GM23338 (cell line): ENCODE measurements at regions not wholly inside any gene's neighbourhood (a gene's known extent, or its start where the extent isn't known, plus 50 kb on each side); places are given as distances from the start of the nearest gene placed in this dataset.

ENCODE experiments used
- ATAC-seq: fragments of 200-7000 bp; cut with Tn5 transposase; 3 replicates; pipeline ENCODE4 v1.9.1; 2020
- DNase-seq: peaks from one replicate; pipeline ENCODE4 v3.0.0-alpha.2; 2015; ENCODE audit warnings: low spot score
- H2AFZ ChIP-seq: fragments of 200-600 bp; sonication (generic); 2 replicates; pipeline ENCODE4 v1.8.0; 2016; ENCODE audit warnings: antibody characterized with exemption, mild to moderate bottlenecking, moderate library complexity
- H3F3A ChIP-seq: fragments of 200-600 bp; sonication (generic); replicated peaks from 2 replicates; pipeline ENCODE4 v1.8.0; 2017; ENCODE audit warnings: antibody characterized with exemption, mixed run types, low read depth
- H3K27ac ChIP-seq: fragments of 200-600 bp; sonication (generic); 2 replicates; pipeline ENCODE4 v1.6.1; 2016; ENCODE audit warnings: low read depth
- H3K27me3 ChIP-seq: fragments of 200-600 bp; sonication (generic); 2 replicates; pipeline ENCODE4 v1.8.0; 2016; ENCODE audit warnings: mild to moderate bottlenecking, mixed run types, moderate library complexity; ENCODE audit not compliant: insufficient read depth
- H3K36me3 ChIP-seq: fragments of 200-600 bp; sonication (generic); 2 replicates; pipeline ENCODE4 v1.8.0; 2016; ENCODE audit warnings: mild to moderate bottlenecking; ENCODE audit not compliant: insufficient read depth
- H3K4me1 ChIP-seq: fragments of 200-600 bp; sonication (generic); 2 replicates; pipeline ENCODE4 v1.8.0; 2016; ENCODE audit warnings: mild to moderate bottlenecking, moderate library complexity; ENCODE audit not compliant: insufficient read depth
- H3K4me2 ChIP-seq: fragments of 200-600 bp; sonication (generic); 2 replicates; pipeline ENCODE4 v1.7.1; 2017; ENCODE audit warnings: mixed run types
- H3K4me3 ChIP-seq: fragments of 200-600 bp; sonication (generic); 2 replicates; pipeline ENCODE4 v1.6.1; 2016; ENCODE audit warnings: mixed run types
- H3K79me2 ChIP-seq: fragments of 200-600 bp; sonication (generic); replicated peaks from 2 replicates; pipeline ENCODE4 v1.8.0; 2017; ENCODE audit warnings: mild to moderate bottlenecking; ENCODE audit not compliant: insufficient read depth
- H3K9me2 ChIP-seq: fragments of 200-600 bp; sonication (generic); 2 replicates; pipeline ENCODE4 v1.8.0; 2017; ENCODE audit not compliant: insufficient read depth
- H4K20me1 ChIP-seq: fragments of 200-600 bp; sonication (generic); replicated peaks from 2 replicates; pipeline ENCODE4 v1.8.0; 2017; ENCODE audit warnings: mild to moderate bottlenecking; ENCODE audit not compliant: insufficient read depth
- H3K27ac Mint-ChIP-seq: 2 replicates; pipeline ENCODE4 v1.8.0; 2020; ENCODE audit warnings: inconsistent platforms, mild to moderate bottlenecking, moderate library complexity, mixed read lengths
- H3K27me3 Mint-ChIP-seq: 3 replicates; pipeline ENCODE4 v1.8.0; 2022; ENCODE audit warnings: low read depth, mild to moderate bottlenecking, moderate library complexity, mixed read lengths, inconsistent platforms; ENCODE audit not compliant: insufficient read depth, poor library complexity
- H3K36me3 Mint-ChIP-seq: 3 replicates; pipeline ENCODE4 v1.8.0; 2021; ENCODE audit warnings: low read depth, mild to moderate bottlenecking, inconsistent platforms, moderate library complexity, mixed read lengths
- H3K4me1 Mint-ChIP-seq: 3 replicates; pipeline ENCODE4 v1.8.0; 2020; ENCODE audit warnings: mild to moderate bottlenecking, inconsistent platforms, mixed read lengths
- H3K4me3 Mint-ChIP-seq: 3 replicates; pipeline ENCODE4 v1.8.0; 2021; ENCODE audit warnings: moderate library complexity, mild to moderate bottlenecking, inconsistent platforms, mixed read lengths
- H3K9me3 Mint-ChIP-seq: 3 replicates; pipeline ENCODE4 v1.8.0; 2020; ENCODE audit warnings: moderate library complexity, mild to moderate bottlenecking, inconsistent platforms, mixed read lengths
- CTCF ChIP-seq, 2 experiments: fragments of 200-600 bp in 1 of 2; sonication (generic) in 1 of 2; conservative IDR thresholded peaks; 2 replicates each; pipeline versions ENCODE4 v1.5.1 to v1.6.1; 2016 to 2017; ENCODE audit warnings: antibody characterized with exemption in 2 of 2, low read depth in 2 of 2, mild to moderate bottlenecking in 2 of 2, moderate library complexity in 1 of 2
- ETS1 ChIP-seq: IDR thresholded peaks from 2 replicates; pipeline ENCODE4 v1.6.1; 2016; ENCODE audit warnings: antibody characterized with exemption
- EZH2 ChIP-seq: fragments of 200-600 bp; sonication (generic); IDR thresholded peaks from one replicate; pipeline ENCODE4 v1.8.0; 2017; ENCODE audit warnings: antibody characterized with exemption, mild to moderate bottlenecking, low read depth; ENCODE audit not compliant: unreplicated experiment
- EZH2phosphoT487 ChIP-seq: fragments of 200-600 bp; sonication (generic); IDR thresholded peaks from one replicate; pipeline ENCODE4 v1.8.1; 2018; ENCODE audit warnings: antibody characterized with exemption; ENCODE audit not compliant: unreplicated experiment
- JUNB ChIP-seq: IDR thresholded peaks from one replicate; pipeline ENCODE4 v1.6.1; 2016; ENCODE audit warnings: antibody characterized with exemption; ENCODE audit not compliant: unreplicated experiment
- NANOG ChIP-seq: IDR thresholded peaks from 2 replicates; pipeline ENCODE4 v1.6.1; 2016; ENCODE audit warnings: antibody characterized with exemption, borderline replicate concordance
- POLR2AphosphoS5 ChIP-seq: IDR thresholded peaks from 2 replicates; pipeline ENCODE4 v1.6.1; 2016; ENCODE audit warnings: antibody characterized with exemption, low read depth
- STAT1 ChIP-seq: IDR thresholded peaks from one replicate; pipeline ENCODE4 v1.6.1; 2016; ENCODE audit warnings: antibody characterized with exemption; ENCODE audit not compliant: unreplicated experiment
- ZNF462 ChIP-seq: fragments of 250-450 bp; sonication (Bioruptor Pico); IDR thresholded peaks from 2 replicates; pipeline ENCODE4 v1.5.0; 2020; ENCODE audit warnings: mild to moderate bottlenecking, moderate library complexity

GRCh38 chr12:91723191-91723590 lies 422.5 kb downstream of the BTG1 start:
- no peak overlapping the region for H3K27ac Mint-ChIP-seq
- TF ChIP-seq STAT1 = no peak
- TF ChIP-seq JUNB = no peak
- no peak for TF ChIP-seq EZH2
- no peak for TF ChIP-seq ZNF462 (CRISPR knock-in tag)
- no peak for TF ChIP-seq EZH2phosphoT487
- TF ChIP-seq POLR2AphosphoS5 = no peak
- no peak for TF ChIP-seq NANOG
- no peak for TF ChIP-seq CTCF (conservative IDR thresholded peaks at IDR 0.05; ENCODE audit: low read depth in 2 of 2)
- TF ChIP-seq ETS1 = no peak
- no peaks in the 10 kb centered on the region for H3K27me3 Mint-ChIP-seq
- H3K9me2 ChIP-seq = peaks cover 4% of the 10 kb centered on the region; the same call in 1 of the 2 replicates
- H3K36me3 ChIP-seq = no peaks in the 10 kb centered on the region
- H3K4me3 ChIP-seq = no peak overlapping the region
- H3K4me3 Mint-ChIP-seq = no peak overlapping the region
- H3K4me1 Mint-ChIP-seq = no peaks in the 10 kb centered on the region
- no peaks in the 10 kb centered on the region for H3K36me3 Mint-ChIP-seq
- no peaks in the 10 kb centered on the region for H3K27me3 ChIP-seq
- H3K4me1 ChIP-seq = no peaks in the 10 kb centered on the region
- no peak overlapping the region for H3K4me2 ChIP-seq
- H4K20me1 ChIP-seq = no peaks in the 10 kb centered on the region
- DNase-seq (no peak), ATAC-seq (no peak)
- no peaks in the 10 kb centered on the region for H3K9me3 Mint-ChIP-seq
- H2AFZ ChIP-seq = no peak overlapping the region
- no peak overlapping the region for H3K27ac ChIP-seq
- H3K79me2 ChIP-seq = no peaks in the 10 kb centered on the region
- H3F3A ChIP-seq = no peaks in the 10 kb centered on the region
